Activated T-cell treated with anti-CD3 and anti-CD28 coated beads for 48 hours (primary cell): ENCODE measurements at regions not wholly inside any gene's neighbourhood (a gene's known extent, or its start where the extent isn't known, plus 50 kb on each side); places are given as distances from the start of the nearest gene placed in this dataset.

Experiments
- DNase-seq: peaks from one replicate; pipeline ENCODE4 v3.0.0-alpha.2; 2020; ENCODE audit warnings: low read depth

DNA sequence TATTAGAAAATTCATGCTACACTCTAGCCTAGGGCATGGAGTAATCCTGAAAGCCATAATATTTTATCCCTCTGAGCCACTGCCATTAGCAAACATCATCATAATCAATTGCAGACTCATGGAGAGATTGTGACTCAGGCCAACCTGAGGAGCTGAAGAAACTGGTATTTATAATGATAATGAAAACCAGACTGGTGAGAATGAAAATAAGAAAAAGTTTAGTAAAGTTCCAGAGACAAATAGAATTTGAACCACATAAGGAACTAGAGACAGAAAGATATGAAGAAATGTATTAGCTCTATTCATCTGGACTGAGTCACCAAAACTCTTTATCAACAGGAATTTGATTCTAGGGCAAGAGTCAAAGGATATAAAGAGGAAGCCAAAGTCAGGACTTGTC, 158.7 kb downstream of the DRD1 start:
- no peak for DNase-seq

DNA sequence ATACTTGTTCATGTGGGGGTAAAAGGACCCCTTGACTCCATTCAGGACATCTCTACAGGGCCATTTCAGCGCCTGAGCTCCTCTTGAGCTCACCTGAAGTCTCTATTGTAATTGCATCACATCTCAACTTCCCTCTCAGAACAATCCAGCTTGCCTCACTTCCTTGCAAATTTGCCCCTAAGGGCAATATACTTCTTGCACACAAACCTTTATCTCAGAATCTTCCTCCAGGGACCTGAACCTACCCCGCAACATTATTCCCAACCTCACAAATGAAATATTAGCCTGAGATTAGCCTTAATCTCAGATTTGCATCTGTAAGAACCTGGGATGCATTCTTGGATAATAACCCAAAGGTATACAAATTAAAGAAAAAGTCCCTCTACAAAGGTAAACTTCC, 159.2 kb downstream of the DRD1 start:
- DNase-seq: no peak

DNA sequence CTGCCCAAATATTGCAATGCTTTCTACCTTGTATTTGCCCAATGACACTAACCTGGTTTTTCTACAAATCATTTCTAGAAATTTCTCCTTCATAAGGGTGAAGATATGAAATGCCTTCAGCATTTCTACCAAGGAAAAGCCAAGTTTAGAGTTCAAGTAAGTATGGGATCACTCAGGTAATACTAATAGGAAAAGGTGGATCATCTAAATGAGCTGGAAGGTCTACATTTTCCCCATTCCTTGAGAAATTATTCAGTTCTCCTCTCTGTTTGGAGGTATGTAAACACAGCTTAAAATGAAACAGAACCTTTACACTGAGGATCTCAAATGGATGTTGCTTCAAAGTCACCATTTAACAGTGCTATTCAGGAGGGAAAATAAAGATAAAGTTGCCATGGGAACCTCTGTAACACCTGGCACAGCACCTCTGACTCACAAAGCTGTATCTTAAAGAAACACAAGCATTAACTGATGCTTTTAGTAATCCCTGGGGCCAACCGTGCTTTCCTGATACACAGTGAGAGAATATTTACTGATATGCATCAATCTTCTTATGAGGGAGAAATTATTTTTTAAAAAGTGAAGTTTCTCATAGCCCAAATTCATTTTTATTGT, 161.3 kb downstream of the DRD1 start:
- DNase-seq: no peak

DNA sequence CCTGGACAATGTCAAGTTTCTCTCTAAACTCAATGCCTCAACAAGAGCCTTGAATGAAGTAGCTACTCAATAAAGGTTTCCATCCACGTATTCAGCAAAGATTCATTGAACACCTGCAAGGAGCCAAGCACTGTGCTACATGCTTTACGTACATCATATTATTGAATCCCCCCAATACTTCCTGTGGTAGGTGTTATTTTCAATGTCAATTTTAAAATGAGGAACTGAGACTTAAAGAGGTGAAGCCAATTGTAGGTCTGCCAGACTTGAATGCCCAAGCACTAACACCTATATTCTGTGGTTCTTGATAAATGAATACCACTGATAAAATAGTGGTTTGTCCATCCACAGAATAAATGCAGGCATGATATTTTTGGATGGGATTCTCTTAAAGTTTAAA, 162.3 kb downstream of the DRD1 start:
- no peak for DNase-seq

DNA sequence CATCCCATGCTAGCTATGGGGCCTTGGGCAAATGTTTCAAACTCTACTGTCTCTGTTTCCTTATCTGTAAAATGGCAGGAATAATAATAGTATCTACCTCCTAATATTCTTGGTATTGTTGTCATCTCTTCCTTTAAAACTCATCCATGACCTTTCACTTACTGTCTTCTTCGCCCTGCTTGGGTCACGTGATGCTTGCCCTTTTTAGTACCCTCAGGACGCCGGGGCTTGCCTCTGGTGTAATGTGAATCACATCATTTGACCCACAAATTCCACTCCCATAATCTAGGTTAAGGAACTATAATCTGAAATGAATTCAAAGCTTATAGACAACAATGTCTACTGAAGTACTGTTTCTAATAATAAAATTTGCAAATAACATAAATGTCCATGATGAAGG, 162.7 kb downstream of the DRD1 start:
- DNase-seq: no peak

DNA sequence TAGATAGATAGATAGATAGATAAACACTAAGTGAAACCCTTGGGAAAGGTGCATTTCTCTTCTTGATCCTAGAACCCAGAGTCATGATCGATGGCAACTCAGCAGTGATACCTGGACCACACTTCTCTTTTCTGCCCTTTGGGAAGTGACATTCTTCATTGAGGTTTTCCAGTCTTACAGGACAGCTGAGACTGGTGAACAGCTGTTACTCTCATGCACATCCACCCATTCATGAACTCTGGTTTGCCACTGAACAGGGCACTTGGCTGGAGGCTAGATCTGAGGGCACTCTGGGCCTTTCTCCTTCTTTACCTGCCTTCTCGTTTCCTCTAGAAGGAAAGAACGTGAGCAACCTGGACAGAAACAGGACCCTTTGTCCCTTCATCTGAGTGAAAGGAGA, 164.5 kb downstream of the DRD1 start:
- no peak for DNase-seq

DNA sequence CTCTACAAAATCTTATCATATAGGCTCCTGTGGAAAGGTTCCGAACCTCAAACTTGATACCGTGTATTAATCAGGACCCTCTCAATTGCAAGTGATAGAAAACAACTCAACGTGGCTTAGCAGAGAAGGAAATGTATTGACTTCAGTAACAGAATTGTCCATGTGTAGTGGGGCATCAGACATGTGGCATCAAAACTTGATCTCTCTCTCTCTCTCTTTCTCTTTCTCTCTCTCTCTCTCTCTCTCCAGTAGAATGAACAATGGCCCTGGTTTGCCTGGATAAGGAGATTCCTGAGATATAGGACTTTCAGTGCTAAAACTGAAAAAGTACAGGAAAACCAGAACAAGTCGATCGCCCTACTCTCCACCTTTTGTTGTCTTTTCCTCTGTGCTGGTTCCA, 168.2 kb downstream of the DRD1 start:
- no peak for DNase-seq

DNA sequence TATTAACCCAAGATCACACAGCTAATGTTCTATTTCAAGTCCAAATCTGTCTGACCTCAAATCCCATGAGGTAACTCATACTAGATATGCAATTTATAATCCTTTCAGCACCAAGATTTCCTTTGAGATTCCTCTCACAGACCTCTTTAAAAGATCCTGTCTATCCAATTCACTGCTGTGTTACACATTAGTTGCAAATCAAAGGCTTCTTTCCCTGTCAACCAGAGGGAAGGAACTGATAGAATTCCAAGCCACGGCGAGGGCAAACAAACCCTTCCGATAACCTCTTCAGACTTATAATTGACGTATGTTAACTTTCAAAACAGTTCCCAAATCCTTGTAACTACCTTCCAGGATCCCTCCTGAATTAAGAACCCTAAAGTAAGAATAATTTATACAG, 168.9 kb downstream of the DRD1 start:
- DNase-seq: no peak

DNA sequence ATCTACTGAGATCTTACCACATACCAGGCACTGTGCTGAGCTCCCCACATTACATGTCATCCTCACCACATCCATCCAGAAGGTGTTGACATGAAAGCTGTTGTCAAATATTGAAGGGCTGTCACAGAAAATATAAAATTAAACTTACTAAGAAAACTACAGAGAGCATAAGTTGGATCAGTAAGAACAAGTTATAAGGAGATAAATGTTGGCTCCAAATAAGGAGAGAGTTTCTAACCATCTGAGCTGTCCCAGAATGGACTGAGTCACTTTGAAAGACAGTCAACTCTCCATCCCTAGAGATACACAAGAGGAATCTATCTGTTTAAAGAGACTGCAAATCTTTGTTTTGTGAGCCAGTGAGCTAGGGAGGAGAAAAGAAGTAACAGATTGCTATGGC, 169.8 kb downstream of the DRD1 start:
- no peak for DNase-seq

DNA sequence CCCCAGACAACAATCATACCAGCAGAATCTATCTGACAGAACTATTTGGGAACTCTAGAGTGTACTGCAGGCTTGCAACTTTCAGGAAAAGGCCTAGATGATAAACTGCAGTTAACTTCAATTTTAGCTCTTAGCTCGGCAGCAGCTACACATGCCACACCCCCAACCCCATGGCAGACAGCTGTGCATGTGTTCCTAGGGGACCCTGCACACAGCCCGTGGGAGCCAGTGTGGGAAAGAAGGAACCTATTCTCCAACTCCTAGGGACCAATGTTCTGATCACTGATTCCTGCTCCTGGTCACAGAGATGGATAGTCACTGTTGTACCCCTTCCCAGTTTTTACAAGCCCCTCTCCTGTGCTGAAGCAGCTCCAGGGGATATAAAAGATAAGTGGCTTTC, 179.6 kb downstream of the DRD1 start:
- DNase-seq: no peak

DNA sequence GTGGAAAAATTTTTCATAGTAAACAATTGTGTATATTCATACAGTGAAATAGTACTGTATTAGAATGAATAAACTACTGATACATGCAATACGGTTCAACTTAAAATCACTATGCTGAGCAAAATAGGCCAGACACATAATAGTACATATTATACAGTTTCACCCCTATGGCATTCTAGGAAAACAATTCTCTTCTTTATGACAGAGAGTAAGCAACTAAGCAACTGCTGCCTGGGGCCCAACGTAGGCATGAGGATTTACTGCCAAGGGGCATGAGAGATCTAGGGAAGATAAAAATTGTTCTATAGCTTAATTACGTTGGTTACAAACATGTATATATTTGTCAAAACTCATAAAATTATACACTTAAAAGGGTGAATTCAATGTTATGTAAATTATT, 180.2 kb downstream of the DRD1 start:
- DNase-seq: no peak

DNA sequence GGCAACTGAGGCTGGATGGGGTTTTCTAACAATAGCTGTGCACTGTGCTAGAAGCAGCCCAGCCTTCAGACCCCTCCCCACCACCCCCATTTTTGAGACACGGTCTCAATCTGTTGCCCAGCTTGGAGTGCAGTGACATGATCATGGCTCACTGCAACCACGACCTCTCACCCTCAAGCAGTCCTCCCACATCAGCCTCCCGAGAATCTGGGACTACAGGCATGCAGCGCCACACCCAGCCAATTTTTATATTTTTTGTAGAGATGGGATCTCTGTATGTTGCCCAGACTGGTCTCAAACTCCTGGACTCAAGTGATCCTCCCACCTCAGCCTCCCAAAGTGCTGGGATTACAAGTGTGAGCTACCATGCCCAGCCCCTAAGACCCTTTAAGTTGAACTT, 182.5 kb downstream of the DRD1 start:
- DNase-seq: no peak

DNA sequence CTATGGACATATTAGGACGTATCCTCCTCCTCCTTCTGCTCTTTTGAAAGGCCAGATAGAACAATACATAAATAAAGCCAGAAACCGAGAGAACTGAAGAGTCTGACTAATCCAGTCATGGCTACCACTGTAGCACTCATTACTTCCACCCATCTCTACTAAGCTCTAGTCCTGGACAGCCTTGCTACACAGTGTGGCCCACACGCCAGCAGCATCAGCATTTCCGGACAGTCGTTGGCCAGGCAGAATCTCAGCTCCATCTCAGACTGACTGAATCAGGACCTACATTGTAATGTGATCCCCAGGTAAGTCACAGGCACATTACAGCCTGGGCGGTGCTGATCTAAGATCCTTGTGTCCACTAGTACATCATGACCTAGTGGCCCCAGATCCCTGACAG, 182.9 kb downstream of the DRD1 start:
- DNase-seq: no peak

DNA sequence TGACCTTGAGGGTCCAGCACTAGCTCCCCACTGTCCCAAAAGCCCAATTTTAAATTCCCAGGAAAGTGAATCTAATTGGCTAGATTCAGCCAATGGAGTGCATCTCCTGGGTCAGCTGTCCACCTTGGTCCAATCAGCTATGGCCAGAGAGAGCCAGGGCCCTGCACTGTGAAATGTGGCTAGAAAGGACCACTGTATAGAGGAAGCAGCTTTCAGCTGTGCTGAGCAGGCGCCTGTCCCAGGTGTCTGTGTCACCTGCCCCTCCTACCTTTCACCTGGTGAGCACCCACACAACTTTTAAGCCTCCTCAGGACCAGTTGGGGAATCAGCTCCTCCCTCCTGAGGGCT, 186.2 kb downstream of the DRD1 start:
- DNase-seq: no peak

DNA sequence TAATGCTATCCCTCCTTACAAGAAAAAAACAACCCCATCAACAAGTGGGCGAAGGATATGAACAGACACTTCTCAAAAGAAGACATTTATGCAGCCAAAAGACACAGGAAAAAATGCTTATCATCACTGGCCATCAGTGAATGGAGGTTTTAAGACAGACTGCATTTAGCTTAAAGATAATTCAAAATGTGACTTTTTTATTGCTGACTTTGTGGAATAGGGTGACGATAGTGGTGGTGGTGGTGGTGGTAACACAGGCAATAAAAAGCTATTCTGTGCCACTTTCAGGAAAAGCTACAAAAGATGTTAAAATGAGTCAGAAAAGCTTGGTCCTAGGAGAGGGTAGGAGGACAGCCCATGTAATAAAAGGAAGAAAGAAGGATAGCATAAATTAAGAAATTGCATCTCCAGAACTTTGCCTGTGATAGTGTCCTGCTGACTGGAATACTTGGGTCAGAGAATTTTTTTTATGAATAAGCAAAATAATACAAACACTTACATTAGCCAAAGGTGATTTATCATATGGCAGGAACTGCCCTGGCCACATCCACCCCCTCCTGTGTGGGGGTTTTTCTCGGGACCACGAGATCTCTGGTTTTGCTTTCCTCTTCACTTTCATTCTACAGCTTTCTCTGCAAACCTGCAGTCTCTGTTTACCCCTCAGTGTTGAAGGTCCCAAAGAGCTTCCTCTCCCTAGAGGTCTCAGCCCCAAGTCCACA, 186.7 kb downstream of the DRD1 start:
- no peak for DNase-seq

DNA sequence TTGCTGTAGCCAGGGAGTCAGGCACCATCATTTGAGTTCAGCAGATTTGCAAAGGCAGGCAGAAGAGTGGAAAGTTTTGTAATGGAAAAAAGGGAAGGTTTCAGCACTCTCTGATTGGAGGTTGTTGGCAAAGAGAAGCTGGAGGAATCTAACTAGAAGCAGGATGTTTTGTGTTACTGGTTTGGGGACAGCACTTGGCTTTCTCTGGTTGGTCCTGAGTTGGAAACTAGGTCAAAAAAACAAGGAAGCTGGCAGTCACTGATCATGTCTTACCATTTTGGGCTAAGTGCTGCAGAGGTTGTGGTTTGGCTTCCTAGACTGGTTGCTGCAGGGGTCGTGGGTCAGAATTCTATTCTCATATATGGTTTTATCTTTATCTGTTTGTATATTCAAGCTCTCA, 189.8 kb downstream of the DRD1 start:
- no peak for DNase-seq

DNA sequence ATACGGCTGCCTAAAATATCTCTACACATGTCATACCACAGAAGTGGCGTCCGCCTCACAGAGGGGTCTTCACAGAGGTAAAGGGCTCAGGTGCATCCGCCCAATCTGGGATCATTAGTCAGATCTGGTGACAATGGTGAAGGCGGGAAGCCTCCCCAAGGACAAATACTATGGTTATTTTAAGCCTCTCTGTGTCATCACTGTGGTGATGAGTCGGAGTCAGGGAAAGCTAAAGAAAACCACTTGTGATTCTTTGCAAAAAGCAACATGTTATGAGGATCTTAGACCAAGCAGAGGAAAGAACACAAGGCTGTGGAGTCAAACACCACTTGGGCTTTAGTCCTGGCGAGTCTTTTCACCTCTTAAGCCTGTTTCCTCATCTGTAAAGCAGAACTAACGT, 190.4 kb downstream of the DRD1 start:
- DNase-seq: no peak

DNA sequence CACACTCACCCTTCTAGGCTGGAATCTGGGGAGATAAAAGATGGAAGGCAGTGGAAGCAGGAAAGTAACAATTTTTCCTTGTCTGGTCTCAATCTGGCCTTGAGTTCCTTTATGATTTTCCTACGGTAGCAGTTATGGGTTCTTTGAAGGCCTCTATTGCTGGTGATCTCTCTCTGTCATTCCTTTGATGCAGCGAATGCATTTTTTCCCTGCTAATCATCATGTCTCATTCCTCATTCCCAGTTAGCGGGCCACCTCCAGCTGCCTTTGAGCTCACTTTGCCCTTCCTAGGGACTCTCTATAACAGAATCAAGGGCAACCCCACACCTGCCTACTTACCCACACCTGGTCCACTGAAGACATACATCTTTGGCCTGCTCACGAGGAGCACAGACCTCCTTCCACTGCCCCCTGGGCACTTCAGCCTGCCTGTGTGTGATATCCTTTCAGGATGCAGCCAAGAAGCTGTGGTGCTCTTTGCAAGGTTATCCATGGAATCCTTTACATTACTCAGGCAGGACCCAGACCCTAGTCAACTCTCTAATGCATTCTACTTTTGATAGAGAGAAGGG, 191.7 kb downstream of the DRD1 start:
- no peak for DNase-seq

DNA sequence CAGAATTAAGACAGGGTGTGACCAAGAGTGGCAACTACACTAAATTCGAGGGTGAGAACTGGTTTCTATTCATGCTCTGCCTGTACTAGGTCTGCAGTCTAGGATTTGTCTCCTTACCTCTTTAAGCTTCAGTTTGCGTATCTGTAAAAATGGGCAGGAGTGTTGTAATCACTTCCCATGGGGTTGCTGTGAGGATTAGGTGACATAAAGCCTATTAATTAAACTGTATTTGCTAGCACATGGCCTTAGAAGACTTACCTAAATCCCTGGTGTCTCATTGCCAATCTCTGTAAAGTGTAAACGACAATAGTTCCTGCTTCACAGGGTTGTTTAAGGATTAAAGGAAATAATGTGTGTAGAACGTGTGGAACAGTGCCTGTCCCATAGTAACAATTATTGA, 193.6 kb downstream of the DRD1 start:
- DNase-seq: no peak

DNA sequence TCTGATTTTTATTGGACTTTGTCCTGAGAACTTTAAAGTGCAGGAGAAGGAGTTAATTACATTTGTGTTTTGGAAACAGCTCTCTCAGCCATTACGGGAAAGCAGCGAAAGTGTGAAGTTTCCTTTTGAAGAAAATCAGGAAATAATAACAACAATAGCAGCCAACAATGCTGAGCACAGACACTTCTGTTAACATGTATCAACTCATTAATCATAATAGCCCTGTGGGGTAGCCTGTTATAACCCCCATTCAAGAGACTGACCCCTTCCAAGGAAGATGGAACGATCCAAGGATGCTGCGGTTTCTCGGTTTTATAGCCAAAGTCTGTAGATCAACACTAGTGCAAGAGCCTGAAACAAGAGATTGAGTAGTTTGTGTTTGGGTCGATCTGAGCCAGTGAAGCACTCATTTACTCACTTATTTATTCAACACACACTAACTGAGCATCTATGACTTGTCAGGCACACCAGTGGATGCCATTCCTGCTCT, 195.5 kb downstream of the DRD1 start:
- DNase-seq: no peak

DNA sequence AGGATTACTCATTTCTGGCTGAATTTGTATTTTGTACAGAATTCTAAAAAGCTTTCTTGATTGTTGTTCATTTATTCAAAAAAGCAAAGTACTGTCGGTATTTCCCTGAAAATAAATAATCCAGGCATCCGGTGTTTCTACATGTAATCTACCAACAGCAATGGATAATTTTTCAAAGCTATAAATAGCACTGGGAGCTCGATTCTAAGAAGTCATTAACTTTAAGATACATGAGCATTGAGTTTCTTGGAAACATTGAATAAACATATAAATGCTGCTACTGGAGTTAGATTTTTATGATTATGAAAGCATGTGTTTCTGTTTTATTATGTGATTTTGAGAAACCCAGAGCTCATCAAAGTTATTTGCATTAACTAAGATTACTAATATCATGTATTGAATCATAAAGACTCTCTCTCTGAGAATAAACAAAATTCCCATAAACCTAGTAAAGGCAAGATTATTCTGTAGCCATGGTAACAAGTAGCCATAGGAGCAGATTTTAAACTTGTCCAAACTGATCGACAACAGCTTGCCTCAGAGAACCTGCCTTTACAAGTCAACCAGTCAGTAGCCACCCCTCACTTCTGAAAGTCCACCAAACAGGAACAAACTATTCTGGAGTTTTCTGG, 197.0 kb downstream of the DRD1 start:
- DNase-seq: no peak

DNA sequence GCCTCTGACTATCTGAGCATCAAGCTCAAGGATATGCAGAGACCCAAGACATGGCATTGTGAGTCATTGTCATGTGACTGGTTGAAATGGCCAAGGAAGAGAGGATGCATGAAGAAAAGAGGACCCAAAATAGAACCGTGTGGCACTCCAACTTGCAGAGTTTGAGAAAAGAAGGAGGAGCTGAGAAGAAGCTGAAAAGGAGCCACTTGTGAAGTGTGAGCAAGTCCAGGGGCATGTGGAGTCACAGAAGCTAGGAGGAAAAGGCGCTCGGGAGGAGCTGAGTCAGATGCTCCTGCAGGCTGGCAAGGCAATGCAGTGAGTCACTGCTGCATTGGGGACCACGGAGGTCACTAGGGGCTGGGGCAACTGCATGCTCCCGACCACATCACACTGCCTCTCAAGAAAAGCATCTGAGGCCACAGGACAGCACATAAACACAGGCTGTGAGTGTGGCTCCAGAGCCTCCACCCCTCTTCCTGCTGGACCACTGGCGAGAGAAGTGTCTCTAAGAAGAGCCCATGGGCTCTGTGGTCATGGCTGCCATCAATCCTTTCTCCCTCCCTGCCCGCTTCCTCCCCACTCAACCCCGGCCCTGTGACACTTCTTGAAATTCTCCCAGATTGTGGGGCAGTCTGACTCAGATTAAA, 197.6 kb downstream of the DRD1 start:
- peak; percentile 28 for DNase-seq

DNA sequence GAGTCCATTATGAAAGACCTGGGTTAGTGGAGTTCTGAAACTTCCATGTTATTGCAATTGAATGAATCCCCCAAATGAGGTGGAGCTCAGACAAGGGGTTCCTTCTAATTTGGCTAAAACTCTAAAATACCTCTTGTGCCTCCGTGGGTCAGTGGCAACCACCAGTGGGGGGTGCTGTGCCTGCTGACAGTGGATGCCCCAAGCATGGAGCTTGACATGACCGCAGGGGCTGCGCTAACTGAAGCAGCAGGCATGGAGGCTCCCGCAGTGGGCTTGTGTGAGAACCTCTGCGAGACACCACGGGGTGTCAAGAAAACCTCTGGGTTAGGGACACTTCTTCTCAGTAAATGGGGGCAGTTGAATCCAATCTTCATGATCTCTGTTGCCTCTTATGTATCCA, 200.5 kb downstream of the DRD1 start:
- DNase-seq: no peak
